IMR-90 (cell line): ENCODE measurements at regions not wholly inside any gene's neighbourhood (a gene's known extent, or its start where the extent isn't known, plus 50 kb on each side); places are given as distances from the start of the nearest gene placed in this dataset.

Experiments used
- BHLHE40 ChIP-seq: fragments of 150-350 bp; IDR thresholded peaks from 2 replicates; pipeline ENCODE4 v1.6.1; 2016; ENCODE audit warnings: mild to moderate bottlenecking, low read depth, low read length
- CHD1 ChIP-seq: IDR thresholded peaks from 2 replicates; pipeline ENCODE4 v1.6.1; 2012; ENCODE audit warnings: low read depth, low read length, improper control_type of control experiment
- CTCF ChIP-seq: conservative IDR thresholded peaks from 2 replicates; pipeline ENCODE4 v1.5.1; 2012; ENCODE audit warnings: mild to moderate bottlenecking, low read depth, low read length, improper control_type of control experiment
- FOS ChIP-seq: fragments of 150-350 bp; IDR thresholded peaks from 2 replicates; pipeline ENCODE4 v1.6.1; 2016; ENCODE audit warnings: low read depth, low read length
- MXI1 ChIP-seq: IDR thresholded peaks from 2 replicates; pipeline ENCODE4 v1.6.1; 2012; ENCODE audit warnings: low read depth, mild to moderate bottlenecking, low read length, moderate library complexity, borderline replicate concordance
- NFE2L2 ChIP-seq: fragments of 150-350 bp; IDR thresholded peaks from 2 replicates; pipeline ENCODE4 v1.6.1; 2016; ENCODE audit warnings: low read depth, mild to moderate bottlenecking, low read length
- POLR2A ChIP-seq: IDR thresholded peaks from 2 replicates; pipeline ENCODE4 v1.6.1; 2012; ENCODE audit warnings: mild to moderate bottlenecking, low read depth, low read length
- RAD21 ChIP-seq: IDR thresholded peaks from 2 replicates; pipeline ENCODE4 v1.6.1; 2012; ENCODE audit warnings: low read length, improper control_type of control experiment
- RCOR1 ChIP-seq: IDR thresholded peaks from 2 replicates; pipeline ENCODE4 v1.6.1; 2012; ENCODE audit warnings: mild to moderate bottlenecking, low read length, improper control_type of control experiment; ENCODE audit not compliant: insufficient replicate concordance
- RFX5 ChIP-seq: IDR thresholded peaks from 2 replicates; pipeline ENCODE4 v1.8.0; 2012; ENCODE audit warnings: low read depth, mild to moderate bottlenecking, low read length, moderate library complexity
- SMC3 ChIP-seq: fragments of 150-350 bp; IDR thresholded peaks from 2 replicates; pipeline ENCODE4 v1.6.1; 2016; ENCODE audit warnings: low read depth, mild to moderate bottlenecking, antibody characterized with exemption, low read length, moderate library complexity
- USF2 ChIP-seq: fragments of 150-350 bp; IDR thresholded peaks from 2 replicates; pipeline ENCODE4 v1.6.1; 2017; ENCODE audit warnings: mild to moderate bottlenecking, antibody characterized with exemption, low read length, low read depth
- TF ChIP-seq, protein P1 (sequence below): fragments of 150-350 bp; IDR thresholded peaks from 2 replicates; pipeline ENCODE4 v1.6.1; 2016; ENCODE audit warnings: low read depth, mild to moderate bottlenecking, low read length, moderate library complexity, borderline replicate concordance

DNA sequence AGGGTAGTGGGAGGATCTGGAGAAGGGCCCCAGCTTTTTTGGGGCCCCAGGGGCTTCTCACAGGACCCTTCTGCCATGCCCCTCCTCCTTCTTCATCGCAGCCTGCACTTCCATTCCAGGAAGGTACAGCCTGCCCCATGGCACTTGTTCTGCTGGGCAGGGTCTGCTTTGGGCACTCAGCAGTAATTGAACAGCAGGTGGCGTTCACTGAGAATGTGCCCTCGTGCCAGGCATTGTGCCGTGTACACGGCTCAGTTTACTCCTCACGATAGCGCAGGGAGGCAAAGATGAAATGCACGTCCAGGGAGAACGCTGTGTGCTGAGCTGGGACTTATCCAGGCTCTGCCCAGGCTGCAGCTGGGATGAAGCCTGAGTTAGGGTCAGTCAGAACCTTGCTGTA is 54.8 kb upstream of the ASB18 start:
- TF ChIP-seq CTCF (no peak), RFX5 (no peak), BHLHE40 (no peak), RCOR1 (no peak), MXI1 (no peak), POLR2A (no peak), RAD21 (no peak), NFE2L2 (no peak), CHD1 (no peak), SMC3 (no peak), FOS (no peak), USF2 (no peak)
- TF ChIP-seq, protein P1, sequence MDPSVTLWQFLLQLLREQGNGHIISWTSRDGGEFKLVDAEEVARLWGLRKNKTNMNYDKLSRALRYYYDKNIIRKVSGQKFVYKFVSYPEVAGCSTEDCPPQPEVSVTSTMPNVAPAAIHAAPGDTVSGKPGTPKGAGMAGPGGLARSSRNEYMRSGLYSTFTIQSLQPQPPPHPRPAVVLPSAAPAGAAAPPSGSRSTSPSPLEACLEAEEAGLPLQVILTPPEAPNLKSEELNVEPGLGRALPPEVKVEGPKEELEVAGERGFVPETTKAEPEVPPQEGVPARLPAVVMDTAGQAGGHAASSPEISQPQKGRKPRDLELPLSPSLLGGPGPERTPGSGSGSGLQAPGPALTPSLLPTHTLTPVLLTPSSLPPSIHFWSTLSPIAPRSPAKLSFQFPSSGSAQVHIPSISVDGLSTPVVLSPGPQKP = no peak
